WTC11 (cell line): ENCODE measurements at regions not wholly inside any gene's neighbourhood (a gene's known extent, or its start where the extent isn't known, plus 50 kb on each side); places are given as distances from the start of the nearest gene placed in this dataset.

Source experiments
- ATAC-seq: fragments of 200-7000 bp; cut with Tn5 transposase; 2 replicates; pipeline ENCODE4 v1.10.0; 2021; ENCODE audit warnings: mild to moderate bottlenecking, moderate library complexity
- CTCF ChIA-PET: fragments of 300-600 bp; sonication (Branson Sonifier 250); formaldehyde crosslinking; loops from one replicate; lab custom pipeline; 2021; ENCODE audit warnings: antibody characterized with exemption; lab: Charles Lee
- POLR2A ChIA-PET: fragments of 350-600 bp; sonication (Branson Sonifier 250); formaldehyde crosslinking; loops from one replicate; lab custom pipeline; 2021; ENCODE audit warnings: antibody characterized with exemption; lab: Charles Lee
- DNase-seq: peaks from one replicate; pipeline ENCODE4 v3.0.0; 2021; ENCODE audit warnings: low spot score
- H3K27ac Mint-ChIP-seq: 2 replicates; pipeline ENCODE4 v1.8.0; 2021; ENCODE audit warnings: mixed read lengths
- H3K27me3 Mint-ChIP-seq: 2 replicates; pipeline ENCODE4 v1.8.0; 2021; ENCODE audit warnings: low read depth, mild to moderate bottlenecking, moderate library complexity, mixed read lengths
- H3K36me3 Mint-ChIP-seq: 2 replicates; pipeline ENCODE4 v1.8.0; 2021; ENCODE audit warnings: mixed read lengths
- H3K4me1 Mint-ChIP-seq: 2 replicates; pipeline ENCODE4 v1.8.0; 2022; ENCODE audit warnings: mixed read lengths
- H3K4me3 Mint-ChIP-seq: 2 replicates; pipeline ENCODE4 v1.8.0; 2021; ENCODE audit warnings: mild to moderate bottlenecking, moderate library complexity, mixed read lengths
- H3K9me3 Mint-ChIP-seq: 2 replicates; pipeline ENCODE4 v1.8.0; 2021; ENCODE audit warnings: mixed read lengths
- ATF1 ChIP-seq: sonication (generic); formaldehyde crosslinking; IDR thresholded peaks from 2 replicates; pipeline ENCODE4 v1.8.1; 2023; ENCODE audit warnings: mild to moderate bottlenecking, moderate library complexity, missing genetic modification reagents
- CDX4 ChIP-seq: fragments of 250-450 bp; sonication (Bioruptor Pico); IDR thresholded peaks from 2 replicates; pipeline ENCODE4 v1.9.0; 2021; ENCODE audit warnings: moderate library complexity, mild to moderate bottlenecking, inconsistent platforms, borderline replicate concordance
- FOXJ3 ChIP-seq: sonication (generic); formaldehyde crosslinking; IDR thresholded peaks from 2 replicates; pipeline ENCODE4 v1.9.0; 2021; ENCODE audit warnings: missing genetic modification reagents, mild to moderate bottlenecking, borderline replicate concordance
- FOXK1 ChIP-seq: sonication (generic); formaldehyde crosslinking; IDR thresholded peaks from 2 replicates; pipeline ENCODE4 v1.8.0; 2022; ENCODE audit warnings: mild to moderate bottlenecking, moderate library complexity, missing genetic modification reagents
- GTF2I ChIP-seq: fragments of 250-450 bp; sonication (Bioruptor Pico); conservative IDR thresholded peaks from 2 replicates; pipeline ENCODE4 v1.4.0; 2021; ENCODE audit warnings: mild to moderate bottlenecking
- JAZF1 ChIP-seq: fragments of 250-450 bp; sonication (Bioruptor Pico); IDR thresholded peaks from 2 replicates; pipeline ENCODE4 v1.9.0; 2021; ENCODE audit warnings: moderate library complexity, mild to moderate bottlenecking, inconsistent platforms
- NFE2L1 ChIP-seq: sonication (generic); formaldehyde crosslinking; IDR thresholded peaks from 2 replicates; pipeline ENCODE4 v1.8.1; 2023; ENCODE audit warnings: missing genetic modification reagents
- RELA ChIP-seq: sonication (generic); formaldehyde crosslinking; IDR thresholded peaks from 2 replicates; pipeline ENCODE4 v1.8.1; 2022; ENCODE audit warnings: missing genetic modification reagents, mild to moderate bottlenecking, borderline replicate concordance
- STAT6 ChIP-seq: sonication (generic); formaldehyde crosslinking; conservative IDR thresholded peaks from 2 replicates; pipeline ENCODE4 v1.8.1; 2023; ENCODE audit warnings: mild to moderate bottlenecking, low read depth, missing genetic modification reagents, moderate library complexity
- ZNF232 ChIP-seq: sonication (generic); formaldehyde crosslinking; IDR thresholded peaks from 2 replicates; pipeline ENCODE4 v1.8.0; 2022; ENCODE audit warnings: mild to moderate bottlenecking, missing genetic modification reagents
- TF ChIP-seq, protein P1 (sequence below): fragments of 250-450 bp; sonication (Bioruptor Pico); conservative IDR thresholded peaks from 2 replicates; pipeline ENCODE4 v1.9.0; 2021; ENCODE audit warnings: mild to moderate bottlenecking
- TF ChIP-seq, protein P2 (sequence below): sonication (generic); formaldehyde crosslinking; IDR thresholded peaks from 2 replicates; pipeline ENCODE4 v1.8.0; 2023; ENCODE audit warnings: mild to moderate bottlenecking, missing genetic modification reagents
- TF ChIP-seq, protein P3 (sequence below): sonication (generic); formaldehyde crosslinking; conservative IDR thresholded peaks from 2 replicates; pipeline ENCODE4 v1.8.1; 2022; ENCODE audit warnings: mild to moderate bottlenecking, missing genetic modification reagents
- TF ChIP-seq, protein P4 (sequence below): fragments of 250-450 bp; sonication (Bioruptor Pico); IDR thresholded peaks from 2 replicates; pipeline ENCODE4 v2.1.2; 2022; ENCODE audit warnings: mild to moderate bottlenecking, moderate library complexity

- TF ChIP-seq, protein P1, sequence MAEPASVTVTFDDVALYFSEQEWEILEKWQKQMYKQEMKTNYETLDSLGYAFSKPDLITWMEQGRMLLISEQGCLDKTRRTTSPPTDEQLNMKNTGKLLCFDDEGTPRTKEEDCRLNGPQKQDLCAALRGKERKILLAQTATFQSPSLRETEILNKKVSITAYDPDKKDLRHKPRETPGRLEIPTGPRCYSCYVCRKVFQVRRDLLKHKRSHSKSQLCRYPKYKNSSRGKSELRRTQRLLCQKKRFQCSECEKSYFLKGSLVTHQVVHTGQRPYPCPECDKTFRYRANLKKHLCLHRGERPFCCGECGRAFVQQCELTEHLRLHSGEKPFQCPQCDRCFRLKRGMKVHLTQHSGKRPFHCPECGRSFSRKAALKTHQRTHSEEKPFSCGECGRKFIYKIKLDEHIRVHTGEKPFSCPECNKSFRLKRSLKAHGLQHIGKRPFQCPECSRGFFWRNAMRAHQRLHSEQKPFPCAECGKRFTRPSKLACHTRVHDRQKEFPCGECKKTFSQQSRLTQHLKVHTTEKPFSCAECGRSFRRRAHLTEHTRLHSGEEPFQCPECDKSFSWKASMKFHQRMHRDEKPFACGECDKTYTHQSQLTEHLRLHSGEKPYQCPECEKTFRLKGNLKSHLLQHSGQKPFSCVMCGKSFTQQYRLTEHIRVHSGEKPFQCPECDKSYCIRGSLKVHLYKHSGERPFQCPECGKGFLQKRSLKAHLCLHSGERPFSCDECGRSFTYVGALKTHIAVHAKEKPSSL (CRISPR knock-in tag): no peak
- TF ChIP-seq, protein P2, sequence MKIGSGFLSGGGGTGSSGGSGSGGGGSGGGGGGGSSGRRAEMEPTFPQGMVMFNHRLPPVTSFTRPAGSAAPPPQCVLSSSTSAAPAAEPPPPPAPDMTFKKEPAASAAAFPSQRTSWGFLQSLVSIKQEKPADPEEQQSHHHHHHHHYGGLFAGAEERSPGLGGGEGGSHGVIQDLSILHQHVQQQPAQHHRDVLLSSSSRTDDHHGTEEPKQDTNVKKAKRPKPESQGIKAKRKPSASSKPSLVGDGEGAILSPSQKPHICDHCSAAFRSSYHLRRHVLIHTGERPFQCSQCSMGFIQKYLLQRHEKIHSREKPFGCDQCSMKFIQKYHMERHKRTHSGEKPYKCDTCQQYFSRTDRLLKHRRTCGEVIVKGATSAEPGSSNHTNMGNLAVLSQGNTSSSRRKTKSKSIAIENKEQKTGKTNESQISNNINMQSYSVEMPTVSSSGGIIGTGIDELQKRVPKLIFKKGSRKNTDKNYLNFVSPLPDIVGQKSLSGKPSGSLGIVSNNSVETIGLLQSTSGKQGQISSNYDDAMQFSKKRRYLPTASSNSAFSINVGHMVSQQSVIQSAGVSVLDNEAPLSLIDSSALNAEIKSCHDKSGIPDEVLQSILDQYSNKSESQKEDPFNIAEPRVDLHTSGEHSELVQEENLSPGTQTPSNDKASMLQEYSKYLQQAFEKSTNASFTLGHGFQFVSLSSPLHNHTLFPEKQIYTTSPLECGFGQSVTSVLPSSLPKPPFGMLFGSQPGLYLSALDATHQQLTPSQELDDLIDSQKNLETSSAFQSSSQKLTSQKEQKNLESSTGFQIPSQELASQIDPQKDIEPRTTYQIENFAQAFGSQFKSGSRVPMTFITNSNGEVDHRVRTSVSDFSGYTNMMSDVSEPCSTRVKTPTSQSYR (CRISPR knock-in tag): no peak
- TF ChIP-seq RELA (no peak), ZNF232 (CRISPR knock-in tag) (no peak), NFE2L1 (no peak)
- TF ChIP-seq, all 79 proteins: peak for 9
Observed at GRCh38 chr6:27757307-27757706, 154.9 kb downstream of the OR2B2 start (continued).

- H3K4me3 Mint-ChIP-seq: no peak overlapping the region
- DNase-seq (no peak), ATAC-seq (no peak)
- peaks cover 77% of the 10 kb centered on the region for H3K27me3 Mint-ChIP-seq
- peaks cover 39% of the 10 kb centered on the region for H3K4me1 Mint-ChIP-seq
- POLR2A ChIA-PET: no interaction called here
- no peaks in the 10 kb centered on the region for H3K36me3 Mint-ChIP-seq
- TF ChIP-seq JAZF1 (CRISPR knock-in tag): no peak
- no peak for TF ChIP-seq FOXK1 (CRISPR knock-in tag)
- no peak for TF ChIP-seq ATF1 (CRISPR knock-in tag)
- no peak for TF ChIP-seq STAT6 (CRISPR knock-in tag)
- TF ChIP-seq FOXJ3: no peak
- TF ChIP-seq CDX4 (CRISPR knock-in tag): no peak
- TF ChIP-seq, protein P3, sequence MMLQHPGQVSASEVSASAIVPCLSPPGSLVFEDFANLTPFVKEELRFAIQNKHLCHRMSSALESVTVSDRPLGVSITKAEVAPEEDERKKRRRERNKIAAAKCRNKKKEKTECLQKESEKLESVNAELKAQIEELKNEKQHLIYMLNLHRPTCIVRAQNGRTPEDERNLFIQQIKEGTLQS (CRISPR knock-in tag): no peak
- no peak for TF ChIP-seq GTF2I (CRISPR knock-in tag)
- TF ChIP-seq RELA: no peak
- no peak for TF ChIP-seq NFE2L1
- no peak for TF ChIP-seq ZNF232 (CRISPR knock-in tag)
- TF ChIP-seq, protein P4, sequence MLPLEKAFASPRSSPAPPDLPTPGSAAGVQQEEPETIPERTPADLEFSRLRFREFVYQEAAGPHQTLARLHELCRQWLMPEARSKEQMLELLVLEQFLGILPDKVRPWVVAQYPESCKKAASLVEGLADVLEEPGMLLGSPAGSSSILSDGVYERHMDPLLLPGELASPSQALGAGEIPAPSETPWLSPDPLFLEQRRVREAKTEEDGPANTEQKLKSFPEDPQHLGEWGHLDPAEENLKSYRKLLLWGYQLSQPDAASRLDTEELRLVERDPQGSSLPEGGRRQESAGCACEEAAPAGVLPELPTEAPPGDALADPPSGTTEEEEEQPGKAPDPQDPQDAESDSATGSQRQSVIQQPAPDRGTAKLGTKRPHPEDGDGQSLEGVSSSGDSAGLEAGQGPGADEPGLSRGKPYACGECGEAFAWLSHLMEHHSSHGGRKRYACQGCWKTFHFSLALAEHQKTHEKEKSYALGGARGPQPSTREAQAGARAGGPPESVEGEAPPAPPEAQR: no peak
- CTCF ChIA-PET: interaction anchor here (5.0 kb wide), 1 partner anchor 15 kb away, joined by 57 read pairs; no protein-coding TSS in a partner anchor
- H3K9me3 Mint-ChIP-seq: no peaks in the 10 kb centered on the region
- H3K27ac Mint-ChIP-seq: no peak overlapping the region
Observed at GRCh38 chr6:27755768-27756167, 156.4 kb downstream of the OR2B2 start.
